A549 (cell line): ENCODE measurements at regions not wholly inside any gene's neighbourhood (a gene's known extent, or its start where the extent isn't known, plus 50 kb on each side); places are given as distances from the start of the nearest gene placed in this dataset.

ENCODE experiments used
- ATAC-seq, 2 experiments: fragments of 200-7000 bp in 1 of 2; fragments of >200 bp in 1 of 2; cut with Nextera tagmentation in 1 of 2; cut with Tn5 transposase in 1 of 2; 3 replicates each; pipeline versions ENCODE4 v1.8.0 to v1.9.1; 2018 to 2020; ENCODE audit warnings: mild to moderate bottlenecking in 1 of 2, moderate library complexity in 1 of 2
- CTCF ChIA-PET: fragments of 300-600 bp; sonication (Branson Sonifier 250); formaldehyde crosslinking; extraction: SDS; loops from one replicate; lab custom pipeline; 2021; ENCODE audit warnings: antibody characterized with exemption, inconsistent platforms; lab: Yijun Ruan, JAX
- POLR2A ChIA-PET: fragments of 350-600 bp; formaldehyde crosslinking; extraction: SDS; loops from one replicate; lab custom pipeline; 2021; ENCODE audit warnings: antibody characterized with exemption, inconsistent platforms; lab: Yijun Ruan, JAX
- DNase-seq, 2 experiments: peaks; one replicate each; pipeline versions ENCODE4 v3.0.0 to v3.0.0-alpha.2; 2011 to 2016; ENCODE audit warnings: low read depth in 1 of 2, low spot score in 1 of 2
- FAIRE-seq: peaks from 2 replicates; lab custom pipeline; 2011; peaks lifted over from hg19 to GRCh38; lab: Jason Lieb, UNC
- H3K27ac ChIP-seq, 2 experiments: fragments of >200 bp; sonication (Bioruptor Twin); formaldehyde crosslinking; 3 replicates each; pipeline ENCODE4 v1.5.1; 2016 to 2017
- H3K4me1 ChIP-seq: fragments of >200 bp; sonication (Bioruptor Twin); formaldehyde crosslinking; 3 replicates; pipeline ENCODE4 v1.6.1; 2016
- H3K4me2 ChIP-seq: fragments of >200 bp; sonication (Bioruptor Twin); formaldehyde crosslinking; 3 replicates; pipeline ENCODE4 v1.6.1; 2016
- H3K4me3 ChIP-seq: fragments of >200 bp; sonication (Bioruptor Twin); formaldehyde crosslinking; 3 replicates; pipeline ENCODE4 v1.5.1; 2016
- H3K9me3 ChIP-seq: fragments of >200 bp; sonication (Bioruptor Twin); formaldehyde crosslinking; 3 replicates; pipeline ENCODE4 v1.6.1; 2016
- BCL3 ChIP-seq: fragments of >200 bp; sonication (Bioruptor Twin); formaldehyde crosslinking; IDR thresholded peaks from 3 replicates; pipeline ENCODE4 v1.6.1; 2016
- EHF ChIP-seq: fragments of 250-450 bp; sonication (Bioruptor Pico); IDR thresholded peaks from 2 replicates; pipeline ENCODE4 v1.5.0; 2020; ENCODE audit warnings: mild to moderate bottlenecking
- EHMT2 ChIP-seq: fragments of 200-600 bp; sonication (generic); IDR thresholded peaks from 2 replicates; pipeline ENCODE4 v1.6.1; 2016; ENCODE audit warnings: antibody characterized with exemption, low read depth, mild to moderate bottlenecking, moderate library complexity
- ELK1 ChIP-seq: fragments of 150-350 bp; IDR thresholded peaks from 2 replicates; pipeline ENCODE4 v1.6.1; 2014; ENCODE audit warnings: low read depth, mild to moderate bottlenecking, low read length
- EP300 ChIP-seq, 2 experiments: fragments of >200 bp; sonication (Bioruptor Twin); formaldehyde crosslinking; IDR thresholded peaks; 2 replicates in 1 of 2; 3 replicates in 1 of 2; pipeline ENCODE4 v1.6.1; 2016 to 2017
- FOSL2 ChIP-seq, 2 experiments: fragments of 450-650 bp in 1 of 2; fragments of >200 bp in 1 of 2; sonication (Bioruptor Twin) in 1 of 2; formaldehyde crosslinking; IDR thresholded peaks; 2 replicates each; pipeline versions ENCODE4 v1.5.0 to v1.6.1; 2016 to 2020; ENCODE audit warnings: mild to moderate bottlenecking in 1 of 2, moderate library complexity in 1 of 2
- HOXA7 ChIP-seq: fragments of 250-450 bp; sonication (Bioruptor Pico); IDR thresholded peaks from 2 replicates; pipeline ENCODE4 v1.5.0; 2020; ENCODE audit warnings: mild to moderate bottlenecking, moderate library complexity
- JUNB ChIP-seq: fragments of >200 bp; sonication (Bioruptor Twin); formaldehyde crosslinking; IDR thresholded peaks from 2 replicates; pipeline ENCODE4 v1.6.1; 2016
- MAZ ChIP-seq: fragments of 150-350 bp; IDR thresholded peaks from 2 replicates; pipeline ENCODE4 v1.6.1; 2014; ENCODE audit warnings: antibody characterized with exemption, low read depth, low read length, borderline replicate concordance
- NPAS2 ChIP-seq: fragments of 250-450 bp; sonication (Bioruptor Pico); IDR thresholded peaks from 2 replicates; pipeline ENCODE4 v1.8.0; 2022; ENCODE audit warnings: mild to moderate bottlenecking, moderate library complexity, borderline replicate concordance
- PHF8 ChIP-seq: fragments of 200-600 bp; sonication (generic); IDR thresholded peaks from 2 replicates; pipeline ENCODE4 v1.6.1; 2016; ENCODE audit warnings: low read depth, mild to moderate bottlenecking, antibody characterized with exemption, moderate library complexity, borderline replicate concordance
- RARB ChIP-seq: fragments of 250-450 bp; sonication (Bioruptor Pico); IDR thresholded peaks from 2 replicates; pipeline ENCODE4 v1.8.0; 2021; ENCODE audit warnings: mild to moderate bottlenecking, moderate library complexity
- RCOR1 ChIP-seq: fragments of 150-350 bp; IDR thresholded peaks from 2 replicates; pipeline ENCODE4 v1.6.1; 2014; ENCODE audit warnings: antibody characterized with exemption, low read length, low read depth
- TFCP2L1 ChIP-seq: fragments of 250-450 bp; sonication (Bioruptor Pico); IDR thresholded peaks from 2 replicates; pipeline ENCODE4 v1.5.0; 2021; ENCODE audit warnings: mild to moderate bottlenecking
- TP53 ChIP-seq: fragments of 250-450 bp; sonication (Bioruptor Pico); IDR thresholded peaks from 2 replicates; pipeline ENCODE4 v1.5.0; 2021; ENCODE audit warnings: mild to moderate bottlenecking, moderate library complexity
- ZNF302 ChIP-seq: fragments of 250-450 bp; sonication (Bioruptor Pico); IDR thresholded peaks from 2 replicates; pipeline ENCODE4 v1.9.0; 2021; ENCODE audit warnings: inconsistent platforms, mild to moderate bottlenecking, moderate library complexity
- ZSCAN20 ChIP-seq: fragments of 250-450 bp; sonication (Bioruptor Pico); IDR thresholded peaks from 2 replicates; pipeline ENCODE4 v1.8.0; 2022; ENCODE audit warnings: mild to moderate bottlenecking, moderate library complexity
- WGBS: methylation state at CpG from one replicate; pipeline ENCODE4 v1.1.6; 2017; ENCODE audit errors: missing lambda C conversion rate; 5-methylcytosine and 5-hydroxymethylcytosine counted together
- TF ChIP-seq, protein P1 (sequence below): fragments of >200 bp; sonication (Bioruptor Twin); formaldehyde crosslinking; IDR thresholded peaks from 3 replicates; pipeline ENCODE4 v1.5.1; 2016
- TF ChIP-seq, protein P2 (sequence below): IDR thresholded peaks from 2 replicates; pipeline ENCODE4 v1.6.1; 2012; ENCODE audit warnings: low read depth, borderline replicate concordance

- Histone ChIP-seq H3K9me3 (no peaks in the 10 kb centered on the region), H3K4me3 (no peak overlapping the region), H3K4me1 (no peaks in the 10 kb centered on the region), H3K27ac (no peak overlapping the region), H3K4me2 (no peak overlapping the region)
- CTCF ChIA-PET, result no interaction called here
- FAIRE-seq, result no peak
- WGBS, result 79% methylated on average over 9 of the region's 9 CpGs
- TF ChIP-seq NPAS2 (CRISPR knock-in tag) (no peak), FOSL2 (IDR thresholded peaks at IDR 0.05) (no peak), FOSL2 (CRISPR knock-in tag; IDR thresholded peaks at IDR 0.05) (no peak), RCOR1 (no peak), EP300 (IDR thresholded peaks at IDR 0.05) (no peak), BCL3 (no peak), TFCP2L1 (no peak), EHF (CRISPR knock-in tag) (no peak)
- POLR2A ChIA-PET, result no interaction called here
- ATAC-seq, result no peak
- no peak for DNase-seq
Observed at GRCh38 chr6:146890644-146891434, 292.1 kb downstream of the ADGB start.

DNA sequence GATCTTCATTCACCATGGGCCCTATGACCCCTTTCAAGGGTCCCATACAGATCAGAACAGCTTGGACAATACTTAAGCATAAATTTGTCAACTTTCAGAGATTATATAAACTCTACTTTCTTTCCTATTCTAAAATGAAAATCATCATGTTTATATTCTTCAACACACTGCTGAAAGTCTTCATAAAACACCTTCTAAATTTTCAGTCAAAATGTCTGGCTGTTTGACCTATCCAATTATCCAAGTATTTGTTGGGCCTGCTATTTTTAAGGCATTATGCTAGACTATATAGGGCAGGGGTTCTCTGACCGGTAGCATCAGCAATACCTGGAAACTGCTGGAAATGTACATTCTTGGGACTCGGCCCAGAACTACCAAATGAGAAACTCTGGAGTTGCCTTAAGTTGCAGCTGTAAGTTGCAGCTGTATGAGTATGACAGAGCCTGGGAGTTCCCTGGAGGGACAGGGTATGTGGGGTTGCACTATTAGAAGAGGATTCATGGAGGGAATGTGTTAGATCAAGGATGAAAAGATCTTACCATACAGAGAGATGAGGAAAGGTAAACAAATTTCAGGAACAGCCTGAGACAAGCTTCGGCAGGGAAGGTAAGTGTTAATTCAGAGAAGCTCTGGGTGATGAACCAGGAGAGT lies 293.0 kb downstream of the ADGB start:
- H3K4me2 ChIP-seq, result no peak overlapping the region
- POLR2A ChIA-PET, result no interaction called here
- no peak for ATAC-seq
- no peak for FAIRE-seq
- no peaks in the 10 kb centered on the region for H3K4me1 ChIP-seq
- DNase-seq, result no peak
- CTCF ChIA-PET, result interaction anchor here (1.1 to 2.2 kb wide), 2 partner anchors 9 to 10 kb away, joined by 3 to 12 read pairs; no protein-coding TSS in a partner anchor
- no peak overlapping the region for H3K27ac ChIP-seq
- no peaks in the 10 kb centered on the region for H3K9me3 ChIP-seq
- H3K4me3 ChIP-seq, result no peak overlapping the region
- TF ChIP-seq ELK1, result no peak
- TF ChIP-seq, protein P1, sequence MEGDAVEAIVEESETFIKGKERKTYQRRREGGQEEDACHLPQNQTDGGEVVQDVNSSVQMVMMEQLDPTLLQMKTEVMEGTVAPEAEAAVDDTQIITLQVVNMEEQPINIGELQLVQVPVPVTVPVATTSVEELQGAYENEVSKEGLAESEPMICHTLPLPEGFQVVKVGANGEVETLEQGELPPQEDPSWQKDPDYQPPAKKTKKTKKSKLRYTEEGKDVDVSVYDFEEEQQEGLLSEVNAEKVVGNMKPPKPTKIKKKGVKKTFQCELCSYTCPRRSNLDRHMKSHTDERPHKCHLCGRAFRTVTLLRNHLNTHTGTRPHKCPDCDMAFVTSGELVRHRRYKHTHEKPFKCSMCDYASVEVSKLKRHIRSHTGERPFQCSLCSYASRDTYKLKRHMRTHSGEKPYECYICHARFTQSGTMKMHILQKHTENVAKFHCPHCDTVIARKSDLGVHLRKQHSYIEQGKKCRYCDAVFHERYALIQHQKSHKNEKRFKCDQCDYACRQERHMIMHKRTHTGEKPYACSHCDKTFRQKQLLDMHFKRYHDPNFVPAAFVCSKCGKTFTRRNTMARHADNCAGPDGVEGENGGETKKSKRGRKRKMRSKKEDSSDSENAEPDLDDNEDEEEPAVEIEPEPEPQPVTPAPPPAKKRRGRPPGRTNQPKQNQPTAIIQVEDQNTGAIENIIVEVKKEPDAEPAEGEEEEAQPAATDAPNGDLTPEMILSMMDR, result no peak
- TF ChIP-seq, protein P2, sequence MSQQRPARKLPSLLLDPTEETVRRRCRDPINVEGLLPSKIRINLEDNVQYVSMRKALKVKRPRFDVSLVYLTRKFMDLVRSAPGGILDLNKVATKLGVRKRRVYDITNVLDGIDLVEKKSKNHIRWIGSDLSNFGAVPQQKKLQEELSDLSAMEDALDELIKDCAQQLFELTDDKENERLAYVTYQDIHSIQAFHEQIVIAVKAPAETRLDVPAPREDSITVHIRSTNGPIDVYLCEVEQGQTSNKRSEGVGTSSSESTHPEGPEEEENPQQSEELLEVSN, result no peak
- WGBS, result 90% methylated on average over 3 of the region's 3 CpGs

DNA sequence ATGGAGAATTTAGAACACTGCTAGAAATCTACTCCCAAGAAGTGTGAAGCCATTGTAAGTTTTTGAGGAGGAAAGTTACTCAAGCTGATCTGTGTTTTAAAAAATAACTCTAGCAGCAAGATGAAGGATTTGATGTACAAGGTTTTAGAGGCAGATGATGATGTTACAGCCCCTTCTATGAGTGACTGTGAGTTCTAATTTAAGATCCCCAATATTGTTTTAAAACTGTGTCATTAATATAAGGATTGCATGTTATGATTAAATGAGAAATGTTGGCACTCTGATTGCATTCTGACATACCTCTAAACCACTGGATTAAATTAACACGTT lies 293.5 kb downstream of the ADGB start:
- TF ChIP-seq, protein P1, result no peak
- TF ChIP-seq MAZ (no peak), ZSCAN20 (no peak), EHF (CRISPR knock-in tag) (no peak), JUNB (no peak), RARB (CRISPR knock-in tag) (no peak), ZNF302 (CRISPR knock-in tag) (no peak), ELK1 (no peak), PHF8 (no peak), HOXA7 (CRISPR knock-in tag) (no peak), EHMT2 (no peak), FOSL2 (IDR thresholded peaks at IDR 0.05) (no peak), FOSL2 (CRISPR knock-in tag; IDR thresholded peaks at IDR 0.05) (no peak), TP53 (CRISPR knock-in tag) (no peak)
- TF ChIP-seq, all 56 proteins: peak for 0
- Histone ChIP-seq H3K9me3 (no peaks in the 10 kb centered on the region), H3K4me1 (no peaks in the 10 kb centered on the region), H3K27ac (no peak overlapping the region), H3K4me3 (no peak overlapping the region), H3K4me2 (no peak overlapping the region)
- 47% methylated on average over 1 of the region's 1 CpG for WGBS
- FAIRE-seq (no peak), DNase-seq (no peak), ATAC-seq (no peak)
- POLR2A ChIA-PET, result no interaction called here
- CTCF ChIA-PET, result interaction anchor here (1.1 to 2.2 kb wide), 2 partner anchors 9 to 10 kb away, joined by 3 to 12 read pairs; no protein-coding TSS in a partner anchor
